Osteocyte (in vitro differentiated cells): ENCODE measurements at regions not wholly inside any gene's neighbourhood (a gene's known extent, or its start where the extent isn't known, plus 50 kb on each side); places are given as distances from the start of the nearest gene placed in this dataset.
"Not testable (repeated sequence)": the region's sequence is repeated elsewhere in the genome, so short reads cannot be mapped to it uniquely, and the experiment has no call there.

ENCODE experiments used
- DNase-seq: peaks from one replicate; pipeline ENCODE4 v3.0.0; 2021; ENCODE audit warnings: mixed read lengths; ENCODE audit not compliant: unreplicated experiment; ENCODE audit errors: extremely low spot score
- H3K27ac Mint-ChIP-seq: one replicate; pipeline ENCODE4 v1.8.0; 2021; ENCODE audit warnings: mild to moderate bottlenecking, mixed read lengths; ENCODE audit not compliant: unreplicated experiment
- H3K27me3 Mint-ChIP-seq: one replicate; pipeline ENCODE4 v1.8.0; 2021; ENCODE audit warnings: mixed read lengths; ENCODE audit not compliant: unreplicated experiment
- H3K36me3 Mint-ChIP-seq: one replicate; pipeline ENCODE4 v1.8.0; 2021; ENCODE audit warnings: mixed read lengths; ENCODE audit not compliant: unreplicated experiment
- H3K4me1 Mint-ChIP-seq: one replicate; pipeline ENCODE4 v1.8.0; 2021; ENCODE audit warnings: mixed read lengths; ENCODE audit not compliant: unreplicated experiment
- H3K4me3 Mint-ChIP-seq: one replicate; pipeline ENCODE4 v1.8.0; 2021; ENCODE audit warnings: mild to moderate bottlenecking, moderate library complexity, mixed read lengths; ENCODE audit not compliant: unreplicated experiment
- H3K9me3 Mint-ChIP-seq: one replicate; pipeline ENCODE4 v1.8.0; 2021; ENCODE audit warnings: mixed read lengths; ENCODE audit not compliant: unreplicated experiment
- CTCF ChIP-seq: fragments of 200-600 bp; sonication (generic); IDR thresholded peaks from 2 replicates; pipeline ENCODE4 v1.5.0; 2021; ENCODE audit warnings: antibody characterized with exemption, mild to moderate bottlenecking, moderate library complexity

- Mint-ChIP-seq H3K4me1 (peaks cover 4% of the 10 kb centered on the region), H3K27me3 (no peaks in the 10 kb centered on the region), H3K27ac (no peak overlapping the region), H3K36me3 (no peaks in the 10 kb centered on the region), H3K9me3 (no peaks in the 10 kb centered on the region), H3K4me3 (no peak overlapping the region)
- no peak for DNase-seq
- TF ChIP-seq CTCF: no peak
These were observed 187.2 kb upstream of the CDK1 start for GRCh38 chr10:60591119-60591518.

DNA sequence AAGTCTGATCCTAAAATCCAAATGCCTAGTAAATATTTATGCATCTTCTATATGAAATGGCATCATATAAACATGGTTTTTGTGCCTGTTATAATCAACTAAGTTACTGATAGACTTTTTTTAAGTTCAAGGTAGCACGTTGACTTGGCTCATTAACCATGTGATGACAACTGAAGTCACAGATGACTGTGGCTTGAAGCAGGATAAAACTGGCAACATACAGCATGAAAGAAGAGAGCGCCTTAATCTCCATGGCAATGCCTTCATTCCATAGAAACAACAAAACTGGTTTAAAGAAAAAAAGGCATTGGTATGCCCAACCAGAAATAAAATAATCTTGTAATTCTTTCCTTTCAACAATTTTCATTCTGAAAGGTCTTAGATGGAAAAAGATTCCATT is 188.9 kb upstream of the CDK1 start:
- DNase-seq: no peak
- H3K4me3 Mint-ChIP-seq: no peak overlapping the region

GRCh38 chr10:60581782-60582181 is 192.1 kb upstream of the ANK3 start:
- H3K27ac Mint-ChIP-seq, H3K36me3 Mint-ChIP-seq, H3K4me3 Mint-ChIP-seq, DNase-seq, H3K27me3 Mint-ChIP-seq, H3K4me1 Mint-ChIP-seq, H3K9me3 Mint-ChIP-seq: not testable (repeated sequence)

More for the DNA sequence above, 188.9 kb upstream of the CDK1 start:
- Mint-ChIP-seq H3K9me3 (no peaks in the 10 kb centered on the region), H3K27me3 (no peaks in the 10 kb centered on the region), H3K27ac (no peak overlapping the region), H3K36me3 (no peaks in the 10 kb centered on the region), H3K4me1 (no peaks in the 10 kb centered on the region)
- TF ChIP-seq CTCF: no peak

DNA sequence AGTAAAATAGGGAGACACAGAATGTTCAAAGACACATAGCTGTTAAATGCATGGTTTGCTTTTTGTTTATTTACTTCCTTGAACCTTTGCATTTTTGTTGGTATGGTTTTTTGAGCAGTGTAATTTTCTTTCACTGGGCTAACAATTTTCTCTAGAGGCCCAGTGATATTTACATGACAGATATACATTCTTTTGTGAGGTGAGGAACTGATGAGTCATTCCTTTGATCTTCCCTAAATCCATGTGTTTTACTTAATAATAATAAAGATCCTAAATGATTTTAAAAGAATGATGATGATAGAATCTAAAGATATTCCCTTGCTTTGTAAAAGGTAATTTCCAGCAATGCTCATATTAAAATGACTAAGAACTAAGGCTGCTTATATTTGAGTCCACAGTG is 188.5 kb upstream of the ANK3 start:
- peaks cover 22% of the 10 kb centered on the region for H3K4me1 Mint-ChIP-seq
- H3K27me3 Mint-ChIP-seq: no peaks in the 10 kb centered on the region
- H3K27ac Mint-ChIP-seq: no peak overlapping the region
- no peak overlapping the region for H3K4me3 Mint-ChIP-seq
- no peaks in the 10 kb centered on the region for H3K36me3 Mint-ChIP-seq
- no peak for DNase-seq
- TF ChIP-seq CTCF: no peak
- H3K9me3 Mint-ChIP-seq: no peaks in the 10 kb centered on the region

DNA sequence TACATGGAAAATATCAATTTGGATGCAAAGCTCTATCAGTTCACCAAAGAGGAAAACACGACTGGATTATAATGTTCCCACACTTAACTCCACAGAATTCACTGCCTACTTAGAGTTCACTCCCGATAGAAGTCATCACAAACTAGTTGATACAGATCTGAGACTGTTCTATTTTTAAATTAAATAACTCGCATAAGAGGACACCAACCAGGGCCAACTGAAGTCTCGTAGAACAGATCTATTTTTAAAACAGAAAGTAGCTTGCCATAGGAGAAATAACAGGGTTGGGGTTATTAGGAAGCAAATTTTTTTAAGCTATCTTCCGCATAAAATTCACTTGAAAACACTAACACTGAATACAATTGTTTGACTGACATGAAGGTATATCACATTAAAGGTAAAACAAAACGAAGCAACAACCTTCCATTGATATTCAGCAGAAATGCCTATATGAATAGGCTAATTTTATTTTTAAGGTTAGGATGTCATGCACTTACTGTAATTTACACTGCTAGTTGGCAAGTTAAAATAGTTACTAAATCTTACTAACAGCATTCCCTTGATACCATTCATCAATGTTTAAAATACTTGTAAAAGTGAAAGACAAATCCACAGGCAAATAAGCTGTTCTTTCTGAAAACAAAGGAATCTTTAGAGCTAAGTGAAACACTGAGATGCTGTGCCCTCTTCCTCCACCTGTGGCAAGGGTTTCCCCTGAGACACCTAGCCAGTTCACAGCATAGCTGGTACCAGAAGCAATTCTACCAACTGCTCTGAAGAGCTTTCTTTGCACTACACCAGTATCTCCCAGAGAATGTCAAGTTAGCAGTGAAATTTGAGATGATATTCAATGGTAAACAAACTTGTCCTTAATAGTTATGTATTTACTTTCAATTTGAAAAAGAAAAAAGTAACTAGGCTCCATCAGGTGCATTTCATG is 186.7 kb upstream of the ANK3 start:
- no peak overlapping the region for H3K4me3 Mint-ChIP-seq
- TF ChIP-seq CTCF: no peak
- peaks cover 38% of the 10 kb centered on the region for H3K4me1 Mint-ChIP-seq
- DNase-seq: no peak
- peak overlapping the region; percentile 17 for H3K27ac Mint-ChIP-seq
- H3K36me3 Mint-ChIP-seq: no peaks in the 10 kb centered on the region
- H3K27me3 Mint-ChIP-seq: no peaks in the 10 kb centered on the region
- no peaks in the 10 kb centered on the region for H3K9me3 Mint-ChIP-seq
